ENCODE measurements at regions not wholly inside any gene's neighbourhood (a gene's known extent, or its start where the extent isn't known, plus 50 kb on each side); places are given as distances from the start of the nearest gene placed in this dataset.

DNA sequence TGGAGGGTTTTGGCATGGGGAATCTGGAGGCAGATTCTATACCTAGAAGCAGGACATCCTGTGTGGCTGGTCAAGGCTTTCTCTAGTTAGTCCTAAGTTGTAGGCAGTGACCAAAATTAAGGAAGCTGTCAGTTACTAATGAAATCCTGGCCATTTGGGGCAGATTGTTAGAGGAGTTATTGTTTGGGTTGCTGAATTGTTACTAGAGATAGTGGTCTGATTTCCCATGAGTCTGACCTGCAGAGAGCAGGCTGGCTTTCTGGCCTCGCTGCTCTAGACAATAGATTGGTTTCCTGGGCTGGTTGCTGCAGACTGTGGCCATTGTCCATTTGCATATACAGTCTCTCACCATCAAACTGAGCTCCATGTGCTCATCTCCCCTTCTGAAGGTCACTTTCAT is 205.0 kb upstream of the SASH1 start:
- WGBS, 2 donors, result 86 to 100% methylated on average over 1 of the region's 1 CpG
- TF ChIP-seq CTCF (IDR thresholded peaks at IDR 0.05), result no peak
- TF ChIP-seq POLR2A (IDR thresholded peaks at IDR 0.05), result no peak
- no peak overlapping the region for H3K4me3 ChIP-seq (ENCODE audit: low read depth, poor library complexity, severe bottlenecking)
- DNase-seq (ENCODE audit: low spot score in 2 of 2), result no peak
- intact Hi-C loops (cut with DNase I; ENCODE audit: low total_unique reads), result no loop called here

DNA sequence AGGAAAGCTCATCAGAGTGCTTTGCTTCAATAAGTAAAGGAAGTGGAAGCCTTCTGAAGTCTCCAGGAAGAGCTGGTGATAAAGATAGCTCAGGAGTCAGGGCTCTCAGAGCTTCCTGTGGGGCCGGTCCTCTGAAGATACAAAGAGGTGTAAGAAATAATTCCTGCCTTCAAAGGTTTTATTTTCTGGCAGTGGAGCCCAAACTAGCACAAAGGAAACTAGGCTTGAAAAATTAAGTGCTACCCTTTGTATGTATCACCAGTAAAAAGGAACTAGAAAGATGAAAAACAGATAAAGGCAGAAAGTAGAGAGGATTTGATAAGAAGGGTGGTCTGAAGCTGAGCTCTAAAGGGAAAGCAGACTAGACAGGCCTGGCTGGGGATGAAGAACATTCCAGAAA is 204.1 kb upstream of the SASH1 start:
- TF ChIP-seq CTCF (IDR thresholded peaks at IDR 0.05) (no peak), POLR2A (IDR thresholded peaks at IDR 0.05) (no peak)
- DNase-seq (ENCODE audit: low spot score in 2 of 2), result no peak
- H3K4me3 ChIP-seq (ENCODE audit: low read depth, poor library complexity, severe bottlenecking), result no peak overlapping the region
- intact Hi-C loops (cut with DNase I; ENCODE audit: low total_unique reads), result no loop called here
- WGBS, 2 donors, result 58 to 67% methylated on average over 1 of the region's 1 CpG

DNA sequence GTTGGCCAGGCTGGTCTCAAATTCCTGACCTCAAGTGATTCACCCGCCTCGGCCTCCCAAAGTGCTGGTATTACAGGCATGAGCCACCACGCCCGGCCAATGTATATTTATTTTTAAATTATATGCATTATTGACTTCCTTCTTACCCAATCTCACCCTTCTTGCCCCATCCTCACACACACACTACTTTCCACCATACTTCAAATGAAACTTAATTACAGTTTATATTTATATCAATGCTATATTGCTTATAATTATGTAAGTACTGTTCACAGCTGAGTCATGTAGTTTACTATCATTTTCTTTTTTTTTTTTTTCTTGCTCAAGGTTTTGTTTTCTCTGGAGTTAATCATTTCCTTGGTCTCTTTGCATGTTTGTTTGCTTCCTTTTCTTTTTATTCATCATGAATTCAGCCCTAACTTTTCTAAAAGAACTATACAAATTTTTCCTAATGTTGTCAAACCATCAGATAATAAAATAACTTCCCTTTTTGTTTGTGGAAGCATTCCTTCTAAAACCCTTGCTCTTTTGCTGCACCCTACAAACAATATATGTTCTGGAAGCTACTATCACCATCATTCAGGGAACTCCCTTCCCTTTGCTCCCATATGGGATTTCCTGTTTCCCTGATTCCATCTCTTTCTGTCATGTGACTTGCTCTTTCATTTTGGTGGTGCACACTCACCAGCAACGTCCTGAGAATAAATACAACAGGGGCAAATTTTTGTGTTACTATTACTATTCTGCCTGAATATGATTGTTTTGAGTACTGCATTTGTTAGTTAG is 201.7 kb upstream of the SASH1 start:
- no peak overlapping the region for H3K4me3 ChIP-seq (ENCODE audit: low read depth, poor library complexity, severe bottlenecking)
- 80 to 82% methylated on average over 5 of the region's 5 CpGs for WGBS, 2 donors
- intact Hi-C loops (cut with DNase I; ENCODE audit: low total_unique reads), result no loop called here
- TF ChIP-seq CTCF (IDR thresholded peaks at IDR 0.05) (no peak), POLR2A (IDR thresholded peaks at IDR 0.05) (no peak)
- DNase-seq (ENCODE audit: low spot score in 2 of 2), result no peak

- intact Hi-C loops (cut with DNase I; ENCODE audit: low total_unique reads), result no loop called here
- no peak overlapping the region for H3K4me3 ChIP-seq (ENCODE audit: low read depth, poor library complexity, severe bottlenecking)
- no peak for TF ChIP-seq POLR2A (IDR thresholded peaks at IDR 0.05)
- TF ChIP-seq CTCF (IDR thresholded peaks at IDR 0.05), result no peak
- WGBS, 2 donors, result 82 to 89% methylated on average over 2 of the region's 2 CpGs
- no peak for DNase-seq (ENCODE audit: low spot score in 2 of 2)
Observed at GRCh38 chr6:148142821-148143220, 199.8 kb upstream of the SASH1 start.

GRCh38 chr6:148143771-148144170 is 198.9 kb upstream of the SASH1 start:
- no peak for DNase-seq (ENCODE audit: low spot score in 2 of 2)
- no peak for TF ChIP-seq POLR2A (IDR thresholded peaks at IDR 0.05)
- TF ChIP-seq CTCF (IDR thresholded peaks at IDR 0.05), result no peak
- intact Hi-C loops (cut with DNase I; ENCODE audit: low total_unique reads), result no loop called here
- no peak overlapping the region for H3K4me3 ChIP-seq (ENCODE audit: low read depth, poor library complexity, severe bottlenecking)
- WGBS, 2 donors, result 74 to 76% methylated on average over 7 of the region's 7 CpGs
